ENCODE measurements at regions not wholly inside any gene's neighbourhood (a gene's known extent, or its start where the extent isn't known, plus 50 kb on each side); places are given as distances from the start of the nearest gene placed in this dataset.

- DNase-seq (ENCODE audit: low spot score in 2 of 2) (no peak), ATAC-seq (peak; percentile 90)
- Mint-ChIP-seq H3K27ac (no peak overlapping the region), H3K4me3 (no peak overlapping the region), H3K9me3 (no peaks in the 10 kb centered on the region), H3K4me1 (peaks cover 47% of the 10 kb centered on the region), H3K36me3 (no peaks in the 10 kb centered on the region)
These were observed 202.3 kb upstream of the LPP start for GRCh38 chr3:187951452-187952190.

DNA sequence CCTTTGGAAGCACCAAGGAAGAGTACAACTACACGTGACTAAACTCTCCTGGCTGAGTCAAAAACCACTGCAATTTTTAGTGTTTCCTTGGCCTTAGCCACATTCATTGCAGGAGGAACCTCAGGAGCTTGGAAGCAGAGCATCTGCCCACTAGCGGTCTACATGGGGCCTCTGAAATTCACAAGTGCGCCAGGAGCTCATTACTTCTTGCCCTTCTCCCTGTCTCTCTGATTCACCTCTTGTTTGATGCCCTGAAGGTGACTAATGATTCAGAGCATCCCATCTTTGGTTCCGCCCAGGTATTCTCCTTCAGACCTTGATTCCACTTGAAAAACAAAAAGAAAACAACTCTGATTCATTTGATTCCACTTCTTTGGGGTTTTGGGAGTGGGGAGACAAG is 201.1 kb upstream of the LPP start:
- Mint-ChIP-seq H3K4me3 (no peak overlapping the region), H3K36me3 (no peaks in the 10 kb centered on the region), H3K4me1 (peaks cover 57% of the 10 kb centered on the region), H3K9me3 (no peaks in the 10 kb centered on the region), H3K27ac (no peak overlapping the region)
- DNase-seq (ENCODE audit: low spot score in 2 of 2) (no peak), ATAC-seq (no peak)

DNA sequence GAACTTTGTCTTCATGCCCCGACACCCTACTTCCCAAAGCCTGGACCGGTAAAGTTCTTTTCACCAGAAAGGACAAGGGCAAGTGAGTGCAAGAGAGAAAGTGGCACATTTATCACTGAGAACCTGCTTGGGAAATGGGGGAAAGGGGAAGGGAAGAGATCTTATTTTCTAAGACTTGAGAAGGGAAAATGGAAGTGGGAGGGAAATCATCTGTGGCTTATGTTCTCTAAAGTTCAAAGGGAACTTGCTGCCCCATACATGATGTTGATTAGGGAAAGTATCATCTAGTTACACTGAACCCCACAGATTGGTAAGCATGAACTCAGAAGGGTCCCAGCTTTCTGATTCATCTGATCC is 199.5 kb upstream of the LPP start:
- Mint-ChIP-seq H3K4me1 (peaks cover 66% of the 10 kb centered on the region), H3K9me3 (no peaks in the 10 kb centered on the region), H3K36me3 (no peaks in the 10 kb centered on the region), H3K4me3 (no peak overlapping the region), H3K27ac (no peak overlapping the region)
- DNase-seq (ENCODE audit: low spot score in 2 of 2) (no peak), ATAC-seq (no peak)

- ATAC-seq: no peak
- no peaks in the 10 kb centered on the region for H3K9me3 Mint-ChIP-seq
- peaks cover 66% of the 10 kb centered on the region for H3K4me1 Mint-ChIP-seq
These were observed 198.9 kb upstream of the LPP start for GRCh38 chr3:187954873-187955586.

GRCh38 chr3:187955587-187955952 is 198.4 kb upstream of the LPP start:
- Mint-ChIP-seq H3K36me3 (no peaks in the 10 kb centered on the region), H3K27ac (no peak overlapping the region), H3K9me3 (no peaks in the 10 kb centered on the region), H3K4me1 (peaks cover 65% of the 10 kb centered on the region), H3K4me3 (no peak overlapping the region)
- no peak for DNase-seq (ENCODE audit: low spot score in 2 of 2)
- no peak for ATAC-seq

More at GRCh38 chr3:187954873-187955586, 198.9 kb upstream of the LPP start:
- DNase-seq (ENCODE audit: low spot score in 2 of 2): no peak
- Mint-ChIP-seq H3K4me3 (no peak overlapping the region), H3K36me3 (no peaks in the 10 kb centered on the region), H3K27ac (no peak overlapping the region)

DNA sequence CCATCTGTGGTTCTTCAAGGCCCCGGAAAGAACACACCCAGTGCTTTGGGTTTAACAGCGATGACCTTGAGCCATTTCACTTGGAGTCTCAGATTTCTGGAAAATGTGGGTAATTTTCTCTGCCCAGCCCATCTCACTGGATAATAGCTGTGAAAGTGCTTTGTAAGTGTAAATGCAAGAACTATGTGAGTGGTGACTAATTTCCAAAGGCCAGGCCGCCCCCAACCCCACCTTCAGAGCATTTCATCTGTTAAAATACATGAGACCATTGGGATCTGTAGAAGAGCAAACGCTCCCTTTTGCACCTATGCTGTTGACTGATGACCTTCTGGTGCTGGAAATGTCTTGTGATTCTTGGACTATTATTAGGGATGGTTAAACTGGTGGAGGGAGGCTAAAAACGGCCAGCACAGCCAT is 196.8 kb upstream of the LPP start:
- ATAC-seq: no peak
- H3K27ac Mint-ChIP-seq: no peak overlapping the region
- H3K4me1 Mint-ChIP-seq: peaks cover 49% of the 10 kb centered on the region
- DNase-seq (ENCODE audit: low spot score in 2 of 2): no peak
- no peak overlapping the region for H3K4me3 Mint-ChIP-seq
- no peaks in the 10 kb centered on the region for H3K36me3 Mint-ChIP-seq
- H3K9me3 Mint-ChIP-seq: no peaks in the 10 kb centered on the region

GRCh38 chr3:187957582-187957981 is 196.4 kb upstream of the LPP start:
- peaks cover 47% of the 10 kb centered on the region for H3K4me1 Mint-ChIP-seq
- no peak for DNase-seq (ENCODE audit: low spot score in 2 of 2)

GRCh38 chr3:187958432-187959003 is 195.4 kb upstream of the LPP start:
- H3K27ac Mint-ChIP-seq: peak overlapping the region; percentile 60
- H3K4me3 Mint-ChIP-seq: peak overlapping the region; percentile 70
- peaks cover 44% of the 10 kb centered on the region for H3K4me1 Mint-ChIP-seq
- H3K9me3 Mint-ChIP-seq: no peaks in the 10 kb centered on the region
- ATAC-seq (peak; percentile 82), DNase-seq (ENCODE audit: low spot score in 2 of 2) (no peak)
- no peaks in the 10 kb centered on the region for H3K36me3 Mint-ChIP-seq

More at GRCh38 chr3:187957582-187957981, 196.4 kb upstream of the LPP start:
- no peak for ATAC-seq
- Mint-ChIP-seq H3K27ac (no peak overlapping the region), H3K36me3 (no peaks in the 10 kb centered on the region), H3K9me3 (no peaks in the 10 kb centered on the region), H3K4me3 (no peak overlapping the region)

DNA sequence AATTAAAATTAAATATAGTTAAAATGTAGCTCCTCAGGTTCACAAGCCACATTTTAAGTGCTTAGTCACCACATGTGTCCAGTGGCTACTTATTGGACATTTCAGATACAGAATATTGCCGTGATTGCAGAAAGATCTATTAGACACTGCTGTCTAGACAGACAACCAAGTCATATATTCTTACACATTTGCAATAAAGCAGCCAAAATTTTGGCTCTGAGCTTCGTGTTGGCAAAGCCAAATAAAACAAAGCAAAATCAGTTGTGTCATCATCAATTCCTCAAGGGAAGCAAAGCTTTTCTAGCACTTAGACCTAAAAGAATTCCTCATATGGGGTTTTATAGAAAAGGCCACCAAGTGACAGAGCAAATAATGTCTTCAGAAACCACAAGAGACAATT is 193.1 kb upstream of the LPP start:
- Mint-ChIP-seq H3K4me3 (no peak overlapping the region), H3K4me1 (peaks cover 24% of the 10 kb centered on the region), H3K27ac (no peak overlapping the region), H3K36me3 (no peaks in the 10 kb centered on the region), H3K9me3 (no peaks in the 10 kb centered on the region)
- no peak for ATAC-seq
- no peak for DNase-seq (ENCODE audit: low spot score in 2 of 2)

GRCh38 chr3:187961366-187961765 is 192.6 kb upstream of the LPP start:
- H3K4me1 Mint-ChIP-seq: peaks cover 19% of the 10 kb centered on the region
- DNase-seq (ENCODE audit: low spot score in 2 of 2) (no peak), ATAC-seq (no peak)
- no peak overlapping the region for H3K27ac Mint-ChIP-seq
- H3K36me3 Mint-ChIP-seq: no peaks in the 10 kb centered on the region
- no peak overlapping the region for H3K4me3 Mint-ChIP-seq
- no peaks in the 10 kb centered on the region for H3K9me3 Mint-ChIP-seq

- Mint-ChIP-seq H3K4me1 (peaks cover 8% of the 10 kb centered on the region), H3K36me3 (no peaks in the 10 kb centered on the region), H3K9me3 (no peaks in the 10 kb centered on the region), H3K4me3 (no peak overlapping the region), H3K27ac (no peak overlapping the region)
- DNase-seq (ENCODE audit: low spot score in 2 of 2) (no peak), ATAC-seq (peak; percentile 76)
These were observed 190.8 kb upstream of the LPP start for GRCh38 chr3:187963003-187963676.

DNA sequence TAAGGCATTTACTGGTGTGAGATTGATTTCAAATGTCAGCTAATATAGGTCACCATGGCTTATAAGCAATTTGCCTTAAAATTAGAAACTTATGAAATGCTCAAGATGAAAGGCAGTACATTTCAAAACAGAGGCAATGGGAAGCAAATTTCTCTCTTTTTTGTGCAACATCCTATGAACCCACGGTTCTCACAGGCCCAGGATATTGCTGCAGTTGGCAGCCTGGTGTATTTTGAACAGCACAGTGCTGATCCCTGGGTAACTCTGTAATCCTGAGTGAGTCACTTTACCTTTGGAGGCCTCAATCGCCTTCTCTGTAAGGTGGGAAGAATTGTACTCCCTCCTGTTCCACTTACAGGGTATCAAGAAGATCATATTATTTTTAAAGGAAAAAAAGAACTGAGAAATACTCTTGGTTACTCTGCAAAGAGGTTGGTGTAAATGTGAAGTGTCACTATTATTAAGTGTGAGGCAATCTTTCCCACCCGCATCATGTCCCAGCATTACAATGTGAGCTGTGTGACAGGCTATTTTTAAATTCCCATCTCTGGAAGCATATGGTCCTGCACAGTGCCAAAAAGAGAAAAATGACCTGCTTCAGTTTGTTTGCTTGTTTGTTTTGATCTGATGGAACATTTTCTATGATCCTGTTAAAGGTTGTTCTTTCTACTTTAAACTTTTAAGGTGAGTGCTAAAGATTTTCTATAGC is 190.1 kb upstream of the LPP start:
- H3K27ac Mint-ChIP-seq: no peak overlapping the region
- no peaks in the 10 kb centered on the region for H3K9me3 Mint-ChIP-seq
- H3K4me1 Mint-ChIP-seq: peaks cover 6% of the 10 kb centered on the region
- ATAC-seq (no peak), DNase-seq (ENCODE audit: low spot score in 2 of 2) (no peak)
- no peaks in the 10 kb centered on the region for H3K36me3 Mint-ChIP-seq
- H3K4me3 Mint-ChIP-seq: no peak overlapping the region

DNA sequence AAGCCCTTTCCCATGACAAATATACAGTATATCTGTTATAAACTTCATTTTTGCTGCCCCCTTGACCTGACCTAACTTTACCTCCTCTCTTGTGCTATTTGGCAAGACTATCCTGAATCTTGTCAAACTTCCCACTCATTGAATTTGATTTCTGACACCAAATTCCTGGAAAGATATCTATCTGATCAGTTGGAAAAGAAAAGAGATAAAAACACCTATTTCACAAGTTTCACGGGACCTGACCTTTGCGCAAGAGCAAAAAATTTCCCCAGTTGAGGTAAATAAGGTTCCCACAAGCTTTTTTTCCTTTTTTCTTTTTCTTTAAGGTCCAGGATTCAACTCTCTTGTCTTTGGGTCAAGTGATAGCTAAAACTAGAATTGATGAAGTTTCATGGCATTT is 189.2 kb upstream of the LPP start:
- H3K9me3 Mint-ChIP-seq: no peaks in the 10 kb centered on the region
- no peak overlapping the region for H3K27ac Mint-ChIP-seq
- H3K4me1 Mint-ChIP-seq: peaks cover 6% of the 10 kb centered on the region
- H3K36me3 Mint-ChIP-seq: no peaks in the 10 kb centered on the region
- no peak overlapping the region for H3K4me3 Mint-ChIP-seq
- ATAC-seq: no peak
- DNase-seq (ENCODE audit: low spot score in 2 of 2): no peak

DNA sequence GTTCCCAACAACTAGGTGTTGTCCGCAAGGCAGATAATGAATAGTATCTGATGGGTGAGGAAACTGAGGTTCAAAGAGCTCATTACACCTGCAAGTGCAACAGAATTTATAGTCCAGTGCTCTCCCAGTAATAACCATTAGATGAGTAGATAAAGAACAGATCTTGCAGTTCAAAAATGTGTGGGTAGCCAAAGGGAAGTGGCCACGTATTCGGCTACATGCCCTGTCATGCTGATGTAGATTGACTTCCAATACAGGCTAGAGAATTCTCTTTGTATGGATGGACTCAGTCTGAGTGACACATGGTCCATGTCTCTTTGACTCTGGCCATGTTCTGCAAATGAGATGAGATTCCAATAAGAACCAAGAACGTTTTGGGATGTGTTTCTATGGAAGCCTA is 187.9 kb upstream of the LPP start:
- ATAC-seq: no peak

More for the DNA sequence above, 187.9 kb upstream of the LPP start:
- no peaks in the 10 kb centered on the region for H3K36me3 Mint-ChIP-seq
- H3K4me3 Mint-ChIP-seq: no peak overlapping the region
- H3K27ac Mint-ChIP-seq: no peak overlapping the region
- no peaks in the 10 kb centered on the region for H3K9me3 Mint-ChIP-seq
- DNase-seq (ENCODE audit: low spot score in 2 of 2): no peak
- H3K4me1 Mint-ChIP-seq: peaks cover 6% of the 10 kb centered on the region
